ENCODE measurements at regions not wholly inside any gene's neighbourhood (a gene's known extent, or its start where the extent isn't known, plus 50 kb on each side); places are given as distances from the start of the nearest gene placed in this dataset.

DNA sequence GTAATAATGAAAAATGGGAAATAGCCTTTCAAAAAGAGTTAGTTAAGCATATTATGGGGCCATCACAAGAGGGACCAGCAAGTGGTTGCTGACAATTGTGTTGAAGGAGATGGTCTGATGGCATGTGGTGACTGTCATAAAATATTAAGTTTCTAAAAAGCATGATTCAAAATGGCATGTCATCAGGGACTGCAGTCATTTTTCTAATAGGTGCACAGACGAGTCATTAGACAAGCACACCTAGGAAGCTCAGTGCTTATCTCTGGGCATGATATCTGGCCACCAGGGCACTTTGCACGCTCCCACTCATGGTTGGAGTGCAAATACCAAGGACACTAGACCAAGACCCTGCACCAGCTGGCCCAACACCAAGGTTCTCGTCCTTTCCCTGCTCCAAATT lies 226.5 kb downstream of the ANKRD60 start:
- Mint-ChIP-seq H3K27me3 (peaks cover 19 to 24% of the 10 kb centered on the region in 2 donors), H3K9me3 (peaks cover 0 to 3% (median 0%) of the 10 kb centered on the region in 3 donors), H3K36me3 (no peaks in the 10 kb centered on the region), H3K27ac (no peak overlapping the region), H3K4me3 (no peak overlapping the region), H3K4me1 (peaks cover 0 to 5% (median 4%) of the 10 kb centered on the region in 3 donors)
- POLR2A ChIA-PET: no interaction called here
- no peaks in the 10 kb centered on the region for H3K9me3 ChIP-seq
- WGBS (ENCODE audit: insufficient coverage): 64% methylated on average over 2 of the region's 3 CpGs
- no peak for DNase-seq
- H3K4me1 ChIP-seq (ENCODE audit: control insufficient read depth in 1 of 2, extremely low read depth in 1 of 2, insufficient read depth in 2 of 2, low read length in 2 of 2): no peaks in the 10 kb centered on the region
- CTCF ChIA-PET: interaction anchor here (0.7 kb wide), 2 partner anchors 496 to 626 kb away, joined by 3 read pairs; no protein-coding TSS in a partner anchor
- H3K4me3 ChIP-seq (ENCODE audit: control insufficient read depth in 1 of 2, extremely low read depth in 1 of 2, low read length in 1 of 2): no peak overlapping the region
- H3K27me3 ChIP-seq (replicated peaks in 1 of 2; ENCODE audit: control insufficient read depth in 2 of 2, extremely low read depth in 1 of 2, insufficient read depth in 2 of 2, low read length in 1 of 2): peaks cover 0 to 33% of the 10 kb centered on the region in 2 experiments
- H3K36me3 ChIP-seq (ENCODE audit: control insufficient read depth in 2 of 2, extremely low read depth in 1 of 2, insufficient read depth in 1 of 2, low read length in 1 of 2): no peaks in the 10 kb centered on the region
- ATAC-seq (replicated peaks in 1 of 4): no peak
- no peak overlapping the region for H3K27ac ChIP-seq (ENCODE audit: low read length)

- H3K27me3 ChIP-seq (replicated peaks in 1 of 2; ENCODE audit: control insufficient read depth in 2 of 2, extremely low read depth in 1 of 2, insufficient read depth in 2 of 2, low read length in 1 of 2): peaks cover 0 to 33% of the 10 kb centered on the region in 2 experiments
- peaks cover 0 to 3% (median 0%) of the 10 kb centered on the region in 3 donors for H3K9me3 Mint-ChIP-seq
- no peaks in the 10 kb centered on the region for H3K9me3 ChIP-seq
- no peak overlapping the region for H3K27ac ChIP-seq (ENCODE audit: low read length)
- CTCF ChIA-PET: interaction anchor here (0.7 kb wide), 2 partner anchors 496 to 626 kb away, joined by 3 read pairs; no protein-coding TSS in a partner anchor
- H3K36me3 ChIP-seq (ENCODE audit: control insufficient read depth in 2 of 2, extremely low read depth in 1 of 2, insufficient read depth in 1 of 2, low read length in 1 of 2): no peaks in the 10 kb centered on the region
- no peaks in the 10 kb centered on the region for H3K4me1 ChIP-seq (ENCODE audit: control insufficient read depth in 1 of 2, extremely low read depth in 1 of 2, insufficient read depth in 2 of 2, low read length in 2 of 2)
- no peak overlapping the region for H3K27ac Mint-ChIP-seq
- no peak overlapping the region for H3K4me3 ChIP-seq (ENCODE audit: control insufficient read depth in 1 of 2, extremely low read depth in 1 of 2, low read length in 1 of 2)
- peaks cover 0 to 5% (median 4%) of the 10 kb centered on the region in 3 donors for H3K4me1 Mint-ChIP-seq
- no peak overlapping the region for H3K4me3 Mint-ChIP-seq
- WGBS (ENCODE audit: insufficient coverage): 90% methylated on average over 8 of the region's 13 CpGs
- ATAC-seq (replicated peaks in 1 of 4) (no peak), DNase-seq (no peak)
- peaks cover 19 to 24% of the 10 kb centered on the region in 2 donors for H3K27me3 Mint-ChIP-seq
- no peaks in the 10 kb centered on the region for H3K36me3 Mint-ChIP-seq
- POLR2A ChIA-PET: interaction anchor here in 1 of 2 donors (0.6 kb wide), 1 partner anchor 608 kb away, joined by 3 read pairs; no protein-coding TSS in a partner anchor
Measured at GRCh38 chr20:58001381-58001780, 227.1 kb downstream of the ANKRD60 start.

DNA sequence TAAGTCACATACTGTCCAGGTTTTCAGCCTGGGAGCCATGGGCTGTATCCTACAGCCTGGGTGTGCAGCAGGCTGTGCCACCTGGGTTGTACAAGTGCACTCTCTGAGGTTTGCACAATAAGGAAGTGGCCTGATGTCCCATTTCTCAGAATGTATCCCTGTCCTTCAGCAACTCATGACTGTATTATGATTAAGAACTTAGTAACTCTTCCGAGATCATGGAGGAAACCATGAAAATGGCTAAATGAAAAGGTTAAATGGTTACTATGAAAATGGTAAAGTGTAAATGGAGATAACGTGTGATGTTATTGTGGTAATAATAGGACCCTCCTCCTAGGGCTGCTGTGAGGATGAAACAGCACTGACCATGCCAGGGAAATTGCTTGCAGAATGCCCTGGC lies 227.6 kb downstream of the ANKRD60 start:
- POLR2A ChIA-PET: interaction anchor here in 1 of 2 donors (0.6 kb wide), 1 partner anchor 608 kb away, joined by 3 read pairs; no protein-coding TSS in a partner anchor
- Mint-ChIP-seq H3K36me3 (no peaks in the 10 kb centered on the region), H3K27me3 (peaks cover 19 to 24% of the 10 kb centered on the region in 2 donors), H3K4me3 (no peak overlapping the region), H3K27ac (no peak overlapping the region), H3K4me1 (peaks cover 0 to 5% (median 4%) of the 10 kb centered on the region in 3 donors), H3K9me3 (peaks cover 0 to 3% (median 0%) of the 10 kb centered on the region in 3 donors)
- CTCF ChIA-PET: no interaction called here
- ATAC-seq (replicated peaks in 1 of 4) (no peak), DNase-seq (no peak)
- Histone ChIP-seq H3K4me1 (ENCODE audit: control insufficient read depth in 1 of 2, extremely low read depth in 1 of 2, insufficient read depth in 2 of 2, low read length in 2 of 2) (no peaks in the 10 kb centered on the region), H3K9me3 (no peaks in the 10 kb centered on the region), H3K27me3 (replicated peaks in 1 of 2; ENCODE audit: control insufficient read depth in 2 of 2, extremely low read depth in 1 of 2, insufficient read depth in 2 of 2, low read length in 1 of 2) (peaks cover 0 to 30% of the 10 kb centered on the region in 2 experiments), H3K4me3 (ENCODE audit: control insufficient read depth in 1 of 2, extremely low read depth in 1 of 2, low read length in 1 of 2) (no peak overlapping the region), H3K27ac (ENCODE audit: low read length) (no peak overlapping the region), H3K36me3 (ENCODE audit: control insufficient read depth in 2 of 2, extremely low read depth in 1 of 2, insufficient read depth in 1 of 2, low read length in 1 of 2) (no peaks in the 10 kb centered on the region)
- WGBS (ENCODE audit: insufficient coverage): 94% methylated on average over 2 of the region's 2 CpGs

- ChIA-PET POLR2A (no interaction called here), CTCF (no interaction called here)
- WGBS (ENCODE audit: insufficient coverage): 11% methylated on average over 8 of the region's 17 CpGs
- peak overlapping the region in 1 of 3 donors; percentile 8 for H3K4me3 Mint-ChIP-seq
- no peak overlapping the region for H3K27ac ChIP-seq (ENCODE audit: low read length)
- H3K36me3 ChIP-seq (ENCODE audit: control insufficient read depth in 2 of 2, extremely low read depth in 1 of 2, insufficient read depth in 1 of 2, low read length in 1 of 2): no peaks in the 10 kb centered on the region
- peaks cover 0 to 32% of the 10 kb centered on the region in 2 experiments for H3K27me3 ChIP-seq (replicated peaks in 1 of 2; ENCODE audit: control insufficient read depth in 2 of 2, extremely low read depth in 1 of 2, insufficient read depth in 2 of 2, low read length in 1 of 2)
- no peak overlapping the region for H3K4me3 ChIP-seq (ENCODE audit: control insufficient read depth in 1 of 2, extremely low read depth in 1 of 2, low read length in 1 of 2)
- peaks cover 0 to 3% (median 0%) of the 10 kb centered on the region in 3 donors for H3K9me3 Mint-ChIP-seq
- DNase-seq: peak in 1 of 35 experiments; percentile 21
- peak in 2 of 4 experiments; percentile 23 to 28 for ATAC-seq (replicated peaks in 1 of 4)
- H3K9me3 ChIP-seq: no peaks in the 10 kb centered on the region
- no peaks in the 10 kb centered on the region for H3K4me1 ChIP-seq (ENCODE audit: control insufficient read depth in 1 of 2, extremely low read depth in 1 of 2, insufficient read depth in 2 of 2, low read length in 2 of 2)
- no peaks in the 10 kb centered on the region for H3K36me3 Mint-ChIP-seq
- H3K4me1 Mint-ChIP-seq: peaks cover 0 to 5% (median 4%) of the 10 kb centered on the region in 3 donors
- peaks cover 19 to 24% of the 10 kb centered on the region in 2 donors for H3K27me3 Mint-ChIP-seq
- no peak overlapping the region for H3K27ac Mint-ChIP-seq
Measured at GRCh38 chr20:57999465-58000111, 228.9 kb downstream of the ANKRD60 start.

- ATAC-seq (replicated peaks in 1 of 4): no peak
- Mint-ChIP-seq H3K4me3 (peak overlapping the region in 1 of 3 donors; percentile 8), H3K36me3 (no peaks in the 10 kb centered on the region), H3K27me3 (peaks cover 19 to 24% of the 10 kb centered on the region in 2 donors), H3K27ac (no peak overlapping the region), H3K9me3 (peaks cover 0 to 1% (median 0%) of the 10 kb centered on the region in 3 donors), H3K4me1 (peaks cover 0 to 5% (median 4%) of the 10 kb centered on the region in 3 donors)
- ChIA-PET CTCF (no interaction called here), POLR2A (no interaction called here)
- H3K27me3 ChIP-seq (replicated peaks in 1 of 2; ENCODE audit: control insufficient read depth in 2 of 2, extremely low read depth in 1 of 2, insufficient read depth in 2 of 2, low read length in 1 of 2): peaks cover 0 to 32% of the 10 kb centered on the region in 2 experiments
- no peaks in the 10 kb centered on the region for H3K9me3 ChIP-seq
- WGBS (ENCODE audit: insufficient coverage): 63% methylated on average over 4 of the region's 9 CpGs
- H3K27ac ChIP-seq (ENCODE audit: low read length): no peak overlapping the region
- H3K4me1 ChIP-seq (ENCODE audit: control insufficient read depth in 1 of 2, extremely low read depth in 1 of 2, insufficient read depth in 2 of 2, low read length in 2 of 2): no peaks in the 10 kb centered on the region
- H3K36me3 ChIP-seq (ENCODE audit: control insufficient read depth in 2 of 2, extremely low read depth in 1 of 2, insufficient read depth in 1 of 2, low read length in 1 of 2): no peaks in the 10 kb centered on the region
- DNase-seq: no peak
- no peak overlapping the region for H3K4me3 ChIP-seq (ENCODE audit: control insufficient read depth in 1 of 2, extremely low read depth in 1 of 2, low read length in 1 of 2)
Measured at GRCh38 chr20:57998981-57999464, 229.4 kb downstream of the ANKRD60 start.

DNA sequence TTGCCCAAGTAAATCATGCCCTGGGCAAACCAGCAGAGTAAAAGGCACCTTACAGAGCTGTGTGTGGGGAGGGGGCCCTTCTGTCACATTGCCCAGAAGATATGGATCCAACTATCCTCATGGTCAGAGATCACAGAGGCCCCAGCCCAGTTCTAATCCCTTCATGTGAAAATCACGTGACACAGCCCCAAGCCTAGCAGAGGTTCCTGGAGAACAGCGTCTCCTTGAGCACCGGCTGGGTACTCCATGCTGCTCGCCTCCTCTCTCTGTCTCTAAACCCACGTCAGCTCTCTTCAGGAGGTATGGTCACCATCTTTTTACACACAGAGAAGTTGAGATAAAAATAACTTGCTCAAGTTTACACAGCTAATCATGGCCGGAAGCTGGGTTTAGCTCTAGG lies 230.2 kb downstream of the ANKRD60 start:
- H3K9me3 Mint-ChIP-seq: no peaks in the 10 kb centered on the region
- ATAC-seq (replicated peaks in 1 of 4): no peak
- Histone ChIP-seq H3K4me1 (ENCODE audit: control insufficient read depth in 1 of 2, extremely low read depth in 1 of 2, insufficient read depth in 2 of 2, low read length in 2 of 2) (no peaks in the 10 kb centered on the region), H3K4me3 (ENCODE audit: control insufficient read depth in 1 of 2, extremely low read depth in 1 of 2, low read length in 1 of 2) (no peak overlapping the region), H3K27ac (ENCODE audit: low read length) (no peak overlapping the region), H3K27me3 (replicated peaks in 1 of 2; ENCODE audit: control insufficient read depth in 2 of 2, extremely low read depth in 1 of 2, insufficient read depth in 2 of 2, low read length in 1 of 2) (peaks cover 0 to 32% of the 10 kb centered on the region in 2 experiments), H3K9me3 (no peaks in the 10 kb centered on the region), H3K36me3 (ENCODE audit: control insufficient read depth in 2 of 2, extremely low read depth in 1 of 2, insufficient read depth in 1 of 2, low read length in 1 of 2) (no peaks in the 10 kb centered on the region)
- no peak overlapping the region for H3K4me3 Mint-ChIP-seq
- peaks cover 26 to 30% of the 10 kb centered on the region in 2 donors for H3K27me3 Mint-ChIP-seq
- CTCF ChIA-PET: no interaction called here
- H3K4me1 Mint-ChIP-seq: peaks cover 0 to 5% (median 4%) of the 10 kb centered on the region in 3 donors
- POLR2A ChIA-PET: no interaction called here
- no peak for DNase-seq
- WGBS (ENCODE audit: insufficient coverage): 80% methylated on average over 3 of the region's 6 CpGs
- no peaks in the 10 kb centered on the region for H3K36me3 Mint-ChIP-seq
- no peak overlapping the region for H3K27ac Mint-ChIP-seq

Data from T-cell (primary cell).